GM20000 (cell line): ENCODE measurements at regions not wholly inside any gene's neighbourhood (a gene's known extent, or its start where the extent isn't known, plus 50 kb on each side); places are given as distances from the start of the nearest gene placed in this dataset.
"Not testable (repeated sequence)": the region's sequence is repeated elsewhere in the genome, so short reads cannot be mapped to it uniquely, and the experiment has no call there.

Experiments used
- DNase-seq: peaks from one replicate; pipeline ENCODE4 v3.0.0; 2012; ENCODE audit warnings: low spot score
- TF ChIP-seq, protein P1 (sequence below): IDR thresholded peaks from 2 replicates; pipeline ENCODE4 v1.5.1; 2012; ENCODE audit warnings: mild to moderate bottlenecking, control low read depth; ENCODE audit errors: extremely low read depth, missing control alignments

DNA sequence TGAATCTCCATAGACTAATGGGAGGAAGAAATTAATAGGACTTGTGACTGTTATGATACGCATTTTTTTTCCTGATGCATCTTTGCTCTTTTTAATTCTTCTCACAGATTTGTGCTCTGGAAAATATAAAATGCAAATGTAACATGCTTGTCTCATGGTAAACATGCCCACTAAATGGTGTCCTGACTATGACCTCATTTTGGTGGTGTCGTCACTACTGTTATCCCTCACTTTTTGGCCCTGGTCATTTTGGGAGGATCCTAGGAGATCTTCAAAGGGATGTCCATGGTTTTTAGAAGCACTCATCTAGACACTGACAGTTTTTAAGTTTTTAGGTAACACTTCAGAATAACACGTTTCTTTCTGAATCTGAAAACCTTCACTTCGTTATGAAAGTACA, 790.8 kb upstream of the FBXO33 start:
- DNase-seq: no peak
- TF ChIP-seq, protein P1, sequence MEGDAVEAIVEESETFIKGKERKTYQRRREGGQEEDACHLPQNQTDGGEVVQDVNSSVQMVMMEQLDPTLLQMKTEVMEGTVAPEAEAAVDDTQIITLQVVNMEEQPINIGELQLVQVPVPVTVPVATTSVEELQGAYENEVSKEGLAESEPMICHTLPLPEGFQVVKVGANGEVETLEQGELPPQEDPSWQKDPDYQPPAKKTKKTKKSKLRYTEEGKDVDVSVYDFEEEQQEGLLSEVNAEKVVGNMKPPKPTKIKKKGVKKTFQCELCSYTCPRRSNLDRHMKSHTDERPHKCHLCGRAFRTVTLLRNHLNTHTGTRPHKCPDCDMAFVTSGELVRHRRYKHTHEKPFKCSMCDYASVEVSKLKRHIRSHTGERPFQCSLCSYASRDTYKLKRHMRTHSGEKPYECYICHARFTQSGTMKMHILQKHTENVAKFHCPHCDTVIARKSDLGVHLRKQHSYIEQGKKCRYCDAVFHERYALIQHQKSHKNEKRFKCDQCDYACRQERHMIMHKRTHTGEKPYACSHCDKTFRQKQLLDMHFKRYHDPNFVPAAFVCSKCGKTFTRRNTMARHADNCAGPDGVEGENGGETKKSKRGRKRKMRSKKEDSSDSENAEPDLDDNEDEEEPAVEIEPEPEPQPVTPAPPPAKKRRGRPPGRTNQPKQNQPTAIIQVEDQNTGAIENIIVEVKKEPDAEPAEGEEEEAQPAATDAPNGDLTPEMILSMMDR: no peak

DNA sequence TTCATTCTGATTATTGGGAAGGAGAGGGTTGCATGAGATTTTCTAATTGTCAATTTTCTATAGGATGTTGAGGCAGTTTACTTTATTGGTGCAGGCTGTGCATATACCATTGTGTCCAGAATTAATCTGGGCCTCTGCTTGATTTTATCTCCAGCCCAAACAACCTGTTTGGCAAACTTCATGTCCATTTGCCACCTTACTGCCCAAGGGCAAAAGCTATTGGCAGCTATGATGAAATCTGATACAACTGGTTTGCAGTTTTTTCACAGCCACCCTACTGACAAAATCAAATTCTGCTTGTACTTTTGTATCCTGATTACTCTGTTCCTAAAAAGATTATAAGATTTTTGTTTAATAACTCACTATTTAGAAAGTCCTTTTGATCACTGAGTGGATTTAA, 789.2 kb upstream of the FBXO33 start:
- DNase-seq: no peak
- TF ChIP-seq, protein P1: no peak

DNA sequence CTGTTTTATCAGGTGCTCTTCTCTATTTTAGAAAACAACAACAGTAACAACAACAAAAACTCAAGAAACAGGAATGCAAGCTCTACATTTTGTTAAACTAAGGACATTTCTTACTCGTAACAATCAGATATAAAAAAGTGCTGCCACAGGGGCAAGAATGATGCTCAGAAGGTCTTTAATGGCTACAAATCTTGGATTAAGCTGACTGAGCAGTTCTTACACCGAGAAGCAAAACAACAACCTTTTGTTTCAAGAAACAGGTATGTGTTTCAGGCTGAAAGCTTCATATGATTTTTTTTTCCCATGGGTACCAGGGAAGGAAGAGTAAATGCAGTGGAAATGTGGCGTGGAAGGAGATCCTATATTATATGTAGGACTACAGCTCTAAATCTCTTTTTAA, 786.8 kb upstream of the FBXO33 start:
- DNase-seq: no peak
- TF ChIP-seq, protein P1: no peak

DNA sequence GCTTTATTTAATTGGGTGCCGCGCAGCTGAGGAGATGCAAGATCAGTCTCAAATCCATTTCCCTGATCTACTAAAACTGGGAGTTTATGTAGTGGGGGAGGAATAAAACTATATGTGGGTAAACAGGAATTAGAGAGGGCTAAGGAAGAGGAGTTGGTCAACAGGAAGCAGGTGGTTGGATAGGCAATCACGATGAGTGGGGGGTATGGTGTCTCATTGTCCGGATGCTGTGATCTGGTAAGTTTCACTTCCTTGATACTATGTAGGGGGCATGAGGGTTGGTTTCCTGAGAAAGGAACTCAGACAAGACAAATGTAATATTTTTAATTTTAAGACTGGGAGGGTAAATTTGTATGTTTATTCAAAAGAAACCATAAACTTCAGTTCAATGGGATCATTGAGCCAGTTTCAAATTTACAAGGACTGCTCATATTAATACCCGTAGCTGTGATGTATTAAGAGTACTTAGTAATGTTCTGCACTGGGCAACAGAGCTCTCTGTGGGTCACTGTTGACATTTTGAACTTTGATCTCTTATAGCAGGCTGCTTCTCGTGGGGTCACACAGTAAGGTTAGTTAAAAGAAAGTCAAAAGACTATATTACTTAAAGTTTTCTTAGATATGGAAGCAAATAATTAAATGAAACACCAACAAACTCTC, 786.2 kb upstream of the FBXO33 start:
- TF ChIP-seq, protein P1: no peak
- DNase-seq: no peak

DNA sequence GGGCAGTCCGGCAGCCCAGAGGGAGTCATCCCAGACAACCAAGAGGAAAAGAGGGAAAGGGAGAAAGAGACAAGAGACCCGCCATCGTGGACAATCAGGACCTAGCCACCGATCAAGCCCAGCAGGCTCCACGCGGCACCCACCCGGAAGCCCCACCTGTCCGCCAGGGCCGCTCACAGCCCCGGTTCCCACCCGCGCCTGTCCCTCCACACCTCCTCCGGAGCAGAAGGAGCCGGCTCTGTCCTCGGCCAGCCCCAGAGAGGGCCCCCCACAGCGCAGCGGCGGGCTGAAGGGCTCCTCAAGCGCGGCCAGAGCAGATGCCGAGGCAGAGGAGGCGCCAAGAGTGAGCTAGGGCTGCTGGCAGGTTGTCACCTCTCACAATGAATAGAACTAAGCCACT, 784.7 kb upstream of the FBXO33 start:
- TF ChIP-seq, protein P1: no peak
- no peak for DNase-seq

DNA sequence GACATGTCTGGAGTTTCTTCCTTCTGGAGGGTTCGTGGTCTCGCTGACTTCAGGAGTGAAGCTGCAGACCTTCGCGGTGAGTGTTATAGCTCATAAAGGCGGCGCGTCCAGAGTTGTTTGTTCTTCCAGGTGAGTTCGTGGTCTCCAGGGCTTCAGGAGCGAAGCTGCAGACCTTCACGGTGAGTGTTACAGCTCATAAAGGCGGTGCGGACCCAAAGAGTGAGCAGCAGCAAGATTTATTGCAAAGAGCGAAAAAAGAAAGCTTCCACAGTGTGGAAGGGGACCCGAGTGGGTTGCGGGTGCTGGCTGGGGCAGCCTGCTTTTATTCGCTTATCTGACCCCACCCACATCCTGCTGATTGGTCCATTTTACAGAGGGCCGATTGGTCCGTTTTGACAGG, 784.2 kb upstream of the FBXO33 start:
- DNase-seq: not testable (repeated sequence)

DNA sequence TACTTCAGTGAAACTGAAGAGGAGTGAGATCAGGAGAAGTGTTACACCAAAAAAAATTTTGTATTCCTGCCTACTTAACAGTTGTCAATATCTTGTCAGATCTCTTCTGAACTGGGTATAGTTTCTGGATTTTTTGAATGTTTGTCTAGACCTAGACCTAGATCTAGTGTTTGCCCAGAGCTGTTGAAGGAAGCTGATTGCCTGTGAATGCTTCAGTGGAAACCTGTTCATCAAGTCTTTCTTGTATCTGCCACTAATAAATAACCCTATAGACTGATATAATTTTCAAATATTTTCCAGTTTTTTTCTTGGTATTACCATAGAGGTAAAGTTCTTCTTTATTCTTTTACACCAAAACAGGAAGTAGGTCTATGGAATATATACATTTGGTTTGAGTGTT, 781.5 kb upstream of the FBXO33 start:
- no peak for DNase-seq
- TF ChIP-seq, protein P1: no peak

DNA sequence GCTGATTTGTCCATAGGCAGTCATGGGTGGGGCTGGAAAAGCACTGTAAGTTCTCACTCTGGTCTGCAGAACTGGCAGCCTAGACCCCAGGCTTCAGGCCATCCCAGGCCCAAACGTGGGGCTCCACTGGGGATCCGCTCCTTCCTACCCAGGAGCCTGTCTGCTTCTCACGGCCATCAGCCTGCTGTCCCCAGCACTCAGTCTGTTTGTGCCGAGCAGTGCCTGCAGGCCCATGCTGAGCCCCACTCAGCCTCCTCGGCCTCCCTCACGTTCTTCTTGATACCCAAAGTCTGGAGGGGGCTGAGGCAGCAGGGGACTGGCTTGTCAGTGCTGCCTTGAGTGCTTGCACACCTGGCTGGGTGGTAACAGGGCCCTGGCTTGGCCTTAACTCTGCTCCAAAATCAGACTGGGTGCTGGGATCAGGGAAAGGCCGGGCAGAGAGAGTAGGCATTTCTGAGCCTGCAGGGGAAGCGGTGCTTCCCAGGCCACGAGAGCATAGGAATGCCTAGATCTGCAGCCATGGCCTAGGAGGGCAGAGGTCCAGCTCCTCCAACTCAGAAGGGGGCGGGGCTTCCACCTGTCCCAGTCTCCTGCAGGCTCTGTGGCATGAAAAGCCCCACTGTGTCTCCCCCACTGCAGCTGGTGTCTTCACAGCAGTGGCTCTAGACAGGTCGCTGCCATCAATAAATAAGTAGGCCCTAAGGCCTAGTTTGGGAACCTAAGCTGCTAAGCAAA, 772.4 kb upstream of the FBXO33 start:
- DNase-seq: no peak
- TF ChIP-seq, protein P1: no peak
